Muscle layer of duodenum (tissue), 2 donors: ENCODE measurements at regions not wholly inside any gene's neighbourhood (a gene's known extent, or its start where the extent isn't known, plus 50 kb on each side); places are given as distances from the start of the nearest gene placed in this dataset.
"Not testable (repeated sequence)": the region's sequence is repeated elsewhere in the genome, so short reads cannot be mapped to it uniquely, and the experiment has no call there.

ENCODE experiments used
- H3K27ac ChIP-seq: one replicate; pipeline ENCODE4 v1.7.0; 2013; ENCODE audit warnings: mild to moderate bottlenecking, low read length
- H3K27me3 ChIP-seq: one replicate; pipeline ENCODE4 v1.7.0; 2013; ENCODE audit warnings: low read depth, mild to moderate bottlenecking, control low read depth, low read length
- H3K36me3 ChIP-seq, 2 donors: one replicate each; pipeline ENCODE4 v1.7.0; 2013; ENCODE audit warnings: low read length in 2 of 2, control low read depth in 1 of 2, mild to moderate bottlenecking in 1 of 2; ENCODE audit not compliant: insufficient read depth in 2 of 2, control insufficient read depth in 1 of 2
- H3K4me1 ChIP-seq, 2 donors: one replicate each; pipeline ENCODE4 v1.7.0; 2013; ENCODE audit warnings: low read length in 2 of 2, mild to moderate bottlenecking in 2 of 2, control low read depth in 1 of 2, moderate library complexity in 1 of 2; ENCODE audit not compliant: insufficient read depth in 2 of 2, control insufficient read depth in 1 of 2
- H3K4me3 ChIP-seq, 2 donors: one replicate each; pipeline ENCODE4 v1.7.0; 2013; ENCODE audit warnings: low read length in 2 of 2, low read depth in 1 of 2, mild to moderate bottlenecking in 1 of 2
- H3K9me3 ChIP-seq, 2 donors: one replicate each; pipeline ENCODE4 v1.7.0; 2013; ENCODE audit warnings: low read length in 2 of 2, control low read depth in 1 of 2, mild to moderate bottlenecking in 1 of 2; ENCODE audit not compliant: control insufficient read depth in 1 of 2
- donor health status: healthy.

DNA sequence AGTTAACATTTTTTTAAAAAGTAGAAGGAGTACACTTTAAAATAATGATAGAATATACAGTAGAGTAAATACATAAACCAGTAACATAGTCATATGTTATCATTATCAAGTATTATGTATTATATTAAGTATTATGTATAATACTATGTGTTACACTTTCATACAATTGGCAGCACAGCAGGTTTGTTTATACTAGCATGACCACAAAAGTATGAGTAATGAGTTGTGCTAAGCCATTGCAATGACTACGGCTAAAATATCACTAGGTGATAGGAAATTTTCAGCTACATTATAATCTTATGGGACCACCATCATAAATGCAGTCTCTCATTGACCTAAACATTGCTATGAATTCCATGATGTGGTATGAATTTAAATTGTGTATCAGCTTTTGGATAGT is 506.0 kb downstream of the HTR1A start:
- no peaks in the 10 kb centered on the region for H3K4me1 ChIP-seq
- no peaks in the 10 kb centered on the region for H3K9me3 ChIP-seq
- no peak overlapping the region for H3K4me3 ChIP-seq
- no peaks in the 10 kb centered on the region for H3K27me3 ChIP-seq
- no peak overlapping the region for H3K27ac ChIP-seq
- H3K36me3 ChIP-seq: no peaks in the 10 kb centered on the region

GRCh38 chr5:63451188-63451587 is 511.1 kb downstream of the HTR1A start:
- Histone ChIP-seq H3K27ac (no peak overlapping the region), H3K4me3 (no peak overlapping the region), H3K4me1 (no peaks in the 10 kb centered on the region), H3K27me3 (no peaks in the 10 kb centered on the region), H3K9me3 (no peaks in the 10 kb centered on the region), H3K36me3 (no peaks in the 10 kb centered on the region)

DNA sequence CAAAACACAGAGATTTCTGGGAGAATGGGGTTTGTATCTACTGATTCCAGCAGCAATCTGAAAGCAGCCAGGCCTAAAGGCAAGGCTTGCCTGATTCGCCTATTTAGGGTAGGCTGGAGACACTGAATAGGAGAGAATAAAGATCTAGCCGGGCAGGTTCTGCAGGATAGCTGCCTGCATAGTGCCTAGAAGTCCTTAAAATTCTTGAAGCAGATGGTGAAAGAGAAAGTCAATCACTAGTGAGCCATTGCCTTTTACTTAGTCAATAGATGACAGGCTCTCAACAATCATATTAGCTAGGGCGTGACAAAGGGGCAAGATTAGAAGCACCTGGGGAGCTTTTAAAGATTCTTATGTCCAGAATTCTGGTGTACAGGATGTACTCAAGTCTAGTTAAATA is 522.7 kb downstream of the HTR1A start:
- Histone ChIP-seq H3K9me3 (no peaks in the 10 kb centered on the region), H3K4me3 (no peak overlapping the region), H3K27me3 (no peaks in the 10 kb centered on the region), H3K36me3 (no peaks in the 10 kb centered on the region), H3K27ac (no peak overlapping the region), H3K4me1 (no peaks in the 10 kb centered on the region)

GRCh38 chr5:63409737-63410136 is 552.5 kb downstream of the HTR1A start:
- no peaks in the 10 kb centered on the region for H3K27me3 ChIP-seq
- H3K4me1 ChIP-seq: no peaks in the 10 kb centered on the region
- no peaks in the 10 kb centered on the region for H3K9me3 ChIP-seq
- H3K27ac ChIP-seq: no peak overlapping the region
- H3K36me3 ChIP-seq: no peaks in the 10 kb centered on the region
- no peak overlapping the region for H3K4me3 ChIP-seq

- Histone ChIP-seq H3K4me3 (no peak overlapping the region), H3K4me1 (no peaks in the 10 kb centered on the region), H3K27ac (no peak overlapping the region), H3K36me3 (no peaks in the 10 kb centered on the region), H3K27me3 (no peaks in the 10 kb centered on the region), H3K9me3 (no peaks in the 10 kb centered on the region)
Measured at GRCh38 chr5:63408984-63409383, 553.3 kb downstream of the HTR1A start.

DNA sequence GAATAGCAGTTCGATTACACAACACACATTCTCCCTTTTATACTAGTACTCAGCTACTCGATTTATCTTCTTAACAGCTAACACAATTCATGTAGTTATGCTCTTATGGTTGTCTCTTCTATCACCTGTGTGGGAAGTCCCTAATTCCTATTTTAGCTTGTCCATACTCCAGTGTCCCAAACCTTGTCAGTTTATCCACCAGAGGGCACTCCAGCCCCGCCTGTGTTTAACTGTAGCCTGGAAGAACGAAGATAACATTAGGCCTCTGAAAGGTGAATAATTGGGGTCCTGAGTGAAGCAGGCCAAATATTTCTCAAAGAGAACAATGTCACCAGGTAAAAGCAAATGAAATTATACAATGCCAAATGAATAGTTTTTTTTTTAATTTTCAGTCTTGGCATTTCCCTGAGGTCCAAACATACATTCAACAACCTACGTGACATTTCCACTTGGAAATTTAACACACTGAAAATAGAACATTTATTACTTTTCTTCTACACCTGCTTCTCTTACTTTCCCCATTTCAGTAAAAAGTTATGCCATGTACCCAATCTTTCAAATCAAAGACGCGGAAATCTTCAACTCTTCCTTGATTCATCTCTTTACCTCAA is 560.7 kb downstream of the HTR1A start:
- Histone ChIP-seq H3K4me3 (no peak overlapping the region), H3K9me3 (no peaks in the 10 kb centered on the region), H3K36me3 (no peaks in the 10 kb centered on the region), H3K27ac (no peak overlapping the region), H3K27me3 (no peaks in the 10 kb centered on the region), H3K4me1 (no peaks in the 10 kb centered on the region)

- no peak overlapping the region for H3K27ac ChIP-seq
- H3K4me1 ChIP-seq: no peaks in the 10 kb centered on the region
- no peak overlapping the region for H3K4me3 ChIP-seq
Measured at GRCh38 chr5:63400079-63400478, 562.2 kb downstream of the HTR1A start.

GRCh38 chr5:63398346-63398745 is 563.9 kb downstream of the HTR1A start:
- no peaks in the 10 kb centered on the region for H3K9me3 ChIP-seq
- no peaks in the 10 kb centered on the region for H3K36me3 ChIP-seq

More at GRCh38 chr5:63400079-63400478, 562.2 kb downstream of the HTR1A start:
- Histone ChIP-seq H3K9me3 (no peaks in the 10 kb centered on the region), H3K36me3 (no peaks in the 10 kb centered on the region), H3K27me3 (no peaks in the 10 kb centered on the region)

GRCh38 chr5:63388188-63388587 is 574.1 kb downstream of the HTR1A start:
- H3K9me3 ChIP-seq, H3K27me3 ChIP-seq, H3K36me3 ChIP-seq, H3K4me1 ChIP-seq, H3K27ac ChIP-seq, H3K4me3 ChIP-seq: not testable (repeated sequence)

More at GRCh38 chr5:63398346-63398745, 563.9 kb downstream of the HTR1A start:
- H3K4me1 ChIP-seq: no peaks in the 10 kb centered on the region
- no peak overlapping the region for H3K4me3 ChIP-seq
- H3K27me3 ChIP-seq: no peaks in the 10 kb centered on the region
- H3K27ac ChIP-seq: no peak overlapping the region

DNA sequence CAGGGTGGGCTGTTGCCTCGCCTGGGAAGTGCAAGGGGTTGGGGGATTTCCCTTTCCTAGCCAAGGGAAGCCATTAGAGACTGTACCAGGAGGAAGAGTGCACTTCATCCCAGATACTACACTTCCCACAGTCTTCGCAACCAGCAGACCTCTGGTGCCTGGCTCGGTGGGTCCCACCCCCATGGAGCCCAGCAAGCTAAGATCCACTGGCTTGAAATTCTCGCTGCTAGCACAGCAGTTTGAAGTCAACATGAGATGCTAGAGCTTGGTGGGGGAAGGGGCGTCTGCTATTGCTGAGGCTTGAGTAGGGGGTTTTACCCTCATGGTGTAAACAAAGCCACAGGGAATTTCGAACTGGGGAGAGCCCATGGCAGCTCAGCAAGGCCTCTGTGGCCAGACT is 586.4 kb downstream of the HTR1A start:
- Histone ChIP-seq H3K9me3 (no peaks in the 10 kb centered on the region), H3K36me3 (no peaks in the 10 kb centered on the region), H3K4me3 (no peak overlapping the region), H3K27ac (no peak overlapping the region), H3K4me1 (no peaks in the 10 kb centered on the region), H3K27me3 (no peaks in the 10 kb centered on the region)

GRCh38 chr5:63374085-63374484 is 588.2 kb downstream of the HTR1A start:
- Histone ChIP-seq H3K4me3 (no peak overlapping the region), H3K27me3 (no peaks in the 10 kb centered on the region), H3K9me3 (no peaks in the 10 kb centered on the region), H3K27ac (no peak overlapping the region), H3K36me3 (no peaks in the 10 kb centered on the region), H3K4me1 (no peaks in the 10 kb centered on the region)

GRCh38 chr5:63351164-63351563 is 611.1 kb downstream of the HTR1A start:
- no peaks in the 10 kb centered on the region for H3K27me3 ChIP-seq
- H3K4me3 ChIP-seq: no peak overlapping the region
- no peaks in the 10 kb centered on the region for H3K9me3 ChIP-seq
- H3K4me1 ChIP-seq: no peaks in the 10 kb centered on the region
- no peak overlapping the region for H3K27ac ChIP-seq
- H3K36me3 ChIP-seq: no peaks in the 10 kb centered on the region
